Testis (tissue), 2 donors: ENCODE measurements at regions not wholly inside any gene's neighbourhood (a gene's known extent, or its start where the extent isn't known, plus 50 kb on each side); places are given as distances from the start of the nearest gene placed in this dataset.

ENCODE experiments used
- DNase-seq: peaks from one replicate; pipeline ENCODE4 v3.0.0-alpha.2; 2019
- H3K27ac ChIP-seq, 2 donors: fragments of 200-600 bp; sonication (generic); one replicate each; pipeline ENCODE4 v1.5.1; 2019
- H3K27me3 ChIP-seq: fragments of 200-600 bp; sonication (generic); one replicate; pipeline ENCODE4 v1.5.1; 2019
- H3K36me3 ChIP-seq: fragments of 200-600 bp; sonication (generic); one replicate; pipeline ENCODE4 v1.5.1; 2017; ENCODE audit warnings: low read depth; ENCODE audit errors: missing control alignments
- H3K4me1 ChIP-seq: fragments of 200-600 bp; sonication (generic); one replicate; pipeline ENCODE4 v1.5.1; 2019
- H3K4me3 ChIP-seq, 2 donors: fragments of 200-600 bp; sonication (generic); one replicate each; pipeline ENCODE4 v1.5.1; 2017 to 2019
- H3K9me3 ChIP-seq: fragments of 200-600 bp; sonication (generic); one replicate; pipeline ENCODE4 v1.5.1; 2017
- CTCF ChIP-seq, 3 experiments: fragments of 450-650 bp in 2 of 3; fragments of 200-600 bp in 1 of 3; sonication (generic) in 1 of 3; IDR thresholded peaks; one replicate each; pipeline ENCODE4 v1.5.1; 2016 to 2019; ENCODE audit warnings: antibody characterized with exemption in 3 of 3, mild to moderate bottlenecking in 2 of 3, moderate library complexity in 1 of 3
- POLR2A ChIP-seq: fragments of 450-650 bp; IDR thresholded peaks from one replicate; pipeline ENCODE4 v1.6.1; 2017; ENCODE audit warnings: antibody characterized with exemption, mild to moderate bottlenecking, moderate library complexity
- WGBS, 2 donors: methylation state at CpG; one replicate each; pipeline ENCODE4 v1.1.5; 2018; 5-methylcytosine and 5-hydroxymethylcytosine counted together
- intact Hi-C: fragments of 100-400 bp; cut with DNase I; formaldehyde crosslinking; loops from one replicate; pipeline ENCODE4 v1.15.1; 2023; ENCODE audit warnings: low total_unique reads

- WGBS, 2 donors = 88 to 100% methylated on average over 2 to 5 of the region's 7 CpGs
- Histone ChIP-seq H3K36me3 (no peaks in the 10 kb centered on the region), H3K9me3 (no peaks in the 10 kb centered on the region), H3K4me1 (no peaks in the 10 kb centered on the region), H3K4me3 (no peak overlapping the region), H3K27me3 (no peaks in the 10 kb centered on the region), H3K27ac (no peak overlapping the region)
- DNase-seq = no peak
- TF ChIP-seq POLR2A = no peak
- TF ChIP-seq CTCF (IDR thresholded peaks at IDR 0.05) = no peak
- intact Hi-C loops = no loop called here
These were observed 52.4 kb upstream of the NTPCR start for GRCh38 chr1:232897949-232898465.

DNA sequence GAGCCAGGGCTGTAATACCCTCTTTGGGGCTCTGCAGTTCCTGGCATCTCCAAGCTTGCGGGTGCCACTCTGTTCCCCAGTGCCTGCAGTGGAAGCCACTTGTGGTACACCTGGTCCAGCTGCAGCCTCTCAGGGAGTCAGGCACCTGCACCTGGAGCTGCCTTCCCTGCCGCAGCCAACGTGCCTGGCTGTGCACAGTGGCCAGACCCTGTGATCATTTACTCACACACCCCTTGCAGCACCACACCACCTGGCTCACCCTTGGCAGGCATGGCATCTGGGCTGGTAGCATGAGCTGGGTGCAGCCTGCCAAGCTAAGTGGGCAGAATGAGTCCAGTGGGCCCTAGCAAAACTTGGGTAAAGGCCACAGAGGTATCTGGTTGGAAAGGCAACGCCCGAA is 51.1 kb upstream of the NTPCR start:
- intact Hi-C loops = no loop called here
- 86 to 95% methylated on average over 2 to 5 of the region's 5 CpGs for WGBS, 2 donors
- Histone ChIP-seq H3K36me3 (no peaks in the 10 kb centered on the region), H3K4me3 (no peak overlapping the region), H3K27ac (no peak overlapping the region), H3K27me3 (no peaks in the 10 kb centered on the region), H3K4me1 (no peaks in the 10 kb centered on the region), H3K9me3 (no peaks in the 10 kb centered on the region)
- no peak for TF ChIP-seq CTCF (IDR thresholded peaks at IDR 0.05)
- no peak for TF ChIP-seq POLR2A
- no peak for DNase-seq

- no peak overlapping the region for H3K27ac ChIP-seq
- intact Hi-C loops = no loop called here
- no peak for DNase-seq
- no peaks in the 10 kb centered on the region for H3K27me3 ChIP-seq
- H3K36me3 ChIP-seq = no peaks in the 10 kb centered on the region
- H3K4me3 ChIP-seq = no peak overlapping the region
- no peaks in the 10 kb centered on the region for H3K4me1 ChIP-seq
- no peaks in the 10 kb centered on the region for H3K9me3 ChIP-seq
- no peak for TF ChIP-seq POLR2A
- no peak for TF ChIP-seq CTCF (IDR thresholded peaks at IDR 0.05)
These were observed 50.6 kb upstream of the NTPCR start for GRCh38 chr1:232899839-232900238.
